Gastroesophageal sphincter (tissue), 4 donors: ENCODE measurements at regions not wholly inside any gene's neighbourhood (a gene's known extent, or its start where the extent isn't known, plus 50 kb on each side); places are given as distances from the start of the nearest gene placed in this dataset.

Experiments
- ATAC-seq: fragments of 150-250 bp; one replicate; pipeline ENCODE4 v1.9.1; 2016; ENCODE audit warnings: mild to moderate bottlenecking, moderate library complexity
- H3K27ac ChIP-seq, 4 donors: fragments of 200-600 bp; sonication (generic) in 3 of 4; 1 replicate in 3 of 4; 2 replicates in 1 of 4; pipeline ENCODE4 v1.5.1; 2016 to 2019
- H3K27me3 ChIP-seq: fragments of 200-600 bp; sonication (generic); one replicate; pipeline ENCODE4 v1.5.1; 2019
- H3K36me3 ChIP-seq, 2 donors: fragments of 200-600 bp; sonication (generic); one replicate each; pipeline ENCODE4 v1.5.1; 2019; ENCODE audit warnings: control low read depth in 1 of 2
- H3K4me1 ChIP-seq, 3 donors: fragments of 200-600 bp; sonication (generic); 1 replicate in 2 of 3; 2 replicates in 1 of 3; pipeline ENCODE4 v1.5.1; 2016 to 2019; ENCODE audit warnings: control low read depth in 2 of 3
- H3K4me3 ChIP-seq, 2 donors: fragments of 200-600 bp; sonication (generic); one replicate each; pipeline ENCODE4 v1.5.1; 2019; ENCODE audit warnings: mild to moderate bottlenecking in 1 of 2, moderate library complexity in 1 of 2
- H3K9me3 ChIP-seq, 3 donors: fragments of 200-600 bp; sonication (generic); one replicate each; pipeline ENCODE4 v1.5.1; 2017 to 2019; ENCODE audit warnings: control low read depth in 2 of 3
- CTCF ChIP-seq, 4 experiments: fragments of 200-600 bp in 2 of 4; fragments of 450-650 bp in 2 of 4; sonication (generic) in 1 of 4; IDR thresholded peaks; one replicate each; pipeline ENCODE4 v1.5.1; 2017 to 2019; ENCODE audit warnings: antibody characterized with exemption in 4 of 4, mild to moderate bottlenecking in 2 of 4, moderate library complexity in 2 of 4
- EP300 ChIP-seq: sonication (generic); formaldehyde crosslinking; IDR thresholded peaks from one replicate; pipeline ENCODE4 v1.6.1; 2017; ENCODE audit warnings: antibody characterized with exemption, mild to moderate bottlenecking
- POLR2A ChIP-seq, 2 donors: fragments of 450-650 bp; IDR thresholded peaks; one replicate each; pipeline ENCODE4 v1.6.1; 2017; ENCODE audit warnings: antibody characterized with exemption in 2 of 2, mild to moderate bottlenecking in 2 of 2, moderate library complexity in 1 of 2
- POLR2AphosphoS5 ChIP-seq: sonication (generic); formaldehyde crosslinking; IDR thresholded peaks from one replicate; pipeline ENCODE4 v1.6.1; 2017; ENCODE audit warnings: antibody characterized with exemption
- WGBS, 2 donors: methylation state at CpG; one replicate each; pipeline ENCODE4 v1.1.5; 2018; ENCODE audit warnings: low coverage in 1 of 2; 5-methylcytosine and 5-hydroxymethylcytosine counted together

GRCh38 chr5:165188556-165189175 lies 1683.2 kb downstream of the MAT2B start:
- Histone ChIP-seq H3K27me3 (no peaks in the 10 kb centered on the region), H3K4me3 (no peak overlapping the region), H3K27ac (no peak overlapping the region), H3K36me3 (no peaks in the 10 kb centered on the region), H3K9me3 (peaks cover 0 to 12% (median 0%) of the 10 kb centered on the region in 3 donors), H3K4me1 (no peaks in the 10 kb centered on the region)
- 60 to 80% methylated on average over 1 of the region's 1 CpG for WGBS, 2 donors
- TF ChIP-seq POLR2A (IDR thresholded peaks at IDR 0.05) (no peak), POLR2AphosphoS5 (no peak), CTCF (IDR thresholded peaks at IDR 0.05) (no peak), EP300 (no peak)
- ATAC-seq: no peak

- WGBS, 2 donors: 88 to 90% methylated on average over 3 of the region's 3 CpGs
- TF ChIP-seq CTCF (IDR thresholded peaks at IDR 0.05) (no peak), POLR2A (IDR thresholded peaks at IDR 0.05) (no peak), POLR2AphosphoS5 (no peak), EP300 (no peak)
- Histone ChIP-seq H3K27ac (no peak overlapping the region), H3K9me3 (no peaks in the 10 kb centered on the region), H3K36me3 (no peaks in the 10 kb centered on the region), H3K4me3 (no peak overlapping the region), H3K27me3 (no peaks in the 10 kb centered on the region), H3K4me1 (no peaks in the 10 kb centered on the region)
- no peak for ATAC-seq
Measured at GRCh38 chr5:165196961-165197360, 1691.5 kb downstream of the MAT2B start.

DNA sequence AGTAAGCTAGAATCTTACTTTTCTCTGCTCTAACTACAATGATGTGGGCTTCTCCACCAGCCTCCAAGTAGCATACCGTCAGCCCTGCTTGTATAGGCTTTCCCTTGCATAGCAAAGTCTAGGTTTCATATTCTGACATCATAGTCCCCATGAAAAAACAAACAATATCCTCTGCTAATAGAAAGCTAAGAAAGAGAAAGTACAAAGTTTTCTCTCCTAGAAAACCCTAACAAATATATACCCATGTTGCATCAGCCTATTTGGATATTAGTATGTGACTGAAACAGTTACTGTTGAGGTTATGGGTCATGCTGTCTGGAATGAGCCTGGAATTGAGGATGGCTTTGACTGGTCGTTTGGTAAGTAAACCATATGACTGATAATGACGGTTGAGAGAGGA lies 1696.0 kb downstream of the MAT2B start:
- no peaks in the 10 kb centered on the region for H3K4me1 ChIP-seq
- ATAC-seq: no peak
- no peaks in the 10 kb centered on the region for H3K36me3 ChIP-seq
- H3K27me3 ChIP-seq: no peaks in the 10 kb centered on the region
- H3K4me3 ChIP-seq: no peak overlapping the region
- no peak for TF ChIP-seq POLR2A (IDR thresholded peaks at IDR 0.05)
- TF ChIP-seq EP300: no peak
- TF ChIP-seq CTCF (IDR thresholded peaks at IDR 0.05): no peak
- TF ChIP-seq POLR2AphosphoS5: no peak
- H3K9me3 ChIP-seq: no peaks in the 10 kb centered on the region
- H3K27ac ChIP-seq: no peak overlapping the region
- 59 to 82% methylated on average over 1 to 3 of the region's 3 CpGs for WGBS, 2 donors

- no peak for ATAC-seq
Measured at GRCh38 chr5:165201771-165202518, 1696.5 kb downstream of the MAT2B start.

More at GRCh38 chr5:165201771-165202518, 1696.5 kb downstream of the MAT2B start:
- TF ChIP-seq POLR2AphosphoS5 (no peak), CTCF (IDR thresholded peaks at IDR 0.05) (no peak), POLR2A (IDR thresholded peaks at IDR 0.05) (no peak), EP300 (no peak)
- Histone ChIP-seq H3K27me3 (no peaks in the 10 kb centered on the region), H3K4me3 (no peak overlapping the region), H3K4me1 (no peaks in the 10 kb centered on the region), H3K27ac (no peak overlapping the region), H3K9me3 (no peaks in the 10 kb centered on the region), H3K36me3 (no peaks in the 10 kb centered on the region)
